GM12864 (cell line): ENCODE measurements at regions not wholly inside any gene's neighbourhood (a gene's known extent, or its start where the extent isn't known, plus 50 kb on each side); places are given as distances from the start of the nearest gene placed in this dataset.

ENCODE experiments used
- DNase-seq: peaks from one replicate; pipeline ENCODE4 v3.0.0-alpha.2; 2011; ENCODE audit warnings: low read depth
- H3K4me3 ChIP-seq: 2 replicates; pipeline ENCODE4 v1.5.1; 2011; ENCODE audit warnings: mild to moderate bottlenecking, low read depth, low read length, control low read depth
- TF ChIP-seq, protein P1 (sequence below): IDR thresholded peaks from 2 replicates; pipeline ENCODE4 v1.5.1; 2011; ENCODE audit warnings: low read depth, mild to moderate bottlenecking, moderate library complexity, low read length, control low read depth, inconsistent platforms; ENCODE audit errors: missing control alignments

DNA sequence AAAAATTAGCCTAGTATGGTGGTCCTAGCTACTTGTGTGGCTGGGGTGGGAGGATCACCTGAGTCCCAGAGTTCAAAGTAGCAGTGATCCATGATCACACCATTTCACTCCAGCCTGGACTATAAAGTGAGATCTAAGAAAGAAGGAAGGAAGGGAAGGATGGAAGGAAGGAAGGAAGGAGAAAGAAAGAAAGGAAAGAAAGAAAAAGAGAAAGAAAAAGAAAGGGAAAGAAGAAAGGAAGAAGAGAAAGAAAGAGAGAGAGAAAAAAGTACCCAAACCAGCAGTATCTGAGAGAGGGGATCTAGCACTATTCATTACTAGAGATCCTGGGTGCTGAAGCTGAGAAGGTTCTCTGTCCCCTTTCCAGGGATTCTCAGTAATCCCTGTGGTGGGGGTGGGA, 197.8 kb downstream of the CD83 start:
- H3K4me3 ChIP-seq, result no peak overlapping the region
- TF ChIP-seq, protein P1, sequence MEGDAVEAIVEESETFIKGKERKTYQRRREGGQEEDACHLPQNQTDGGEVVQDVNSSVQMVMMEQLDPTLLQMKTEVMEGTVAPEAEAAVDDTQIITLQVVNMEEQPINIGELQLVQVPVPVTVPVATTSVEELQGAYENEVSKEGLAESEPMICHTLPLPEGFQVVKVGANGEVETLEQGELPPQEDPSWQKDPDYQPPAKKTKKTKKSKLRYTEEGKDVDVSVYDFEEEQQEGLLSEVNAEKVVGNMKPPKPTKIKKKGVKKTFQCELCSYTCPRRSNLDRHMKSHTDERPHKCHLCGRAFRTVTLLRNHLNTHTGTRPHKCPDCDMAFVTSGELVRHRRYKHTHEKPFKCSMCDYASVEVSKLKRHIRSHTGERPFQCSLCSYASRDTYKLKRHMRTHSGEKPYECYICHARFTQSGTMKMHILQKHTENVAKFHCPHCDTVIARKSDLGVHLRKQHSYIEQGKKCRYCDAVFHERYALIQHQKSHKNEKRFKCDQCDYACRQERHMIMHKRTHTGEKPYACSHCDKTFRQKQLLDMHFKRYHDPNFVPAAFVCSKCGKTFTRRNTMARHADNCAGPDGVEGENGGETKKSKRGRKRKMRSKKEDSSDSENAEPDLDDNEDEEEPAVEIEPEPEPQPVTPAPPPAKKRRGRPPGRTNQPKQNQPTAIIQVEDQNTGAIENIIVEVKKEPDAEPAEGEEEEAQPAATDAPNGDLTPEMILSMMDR, result no peak
- DNase-seq, result no peak

DNA sequence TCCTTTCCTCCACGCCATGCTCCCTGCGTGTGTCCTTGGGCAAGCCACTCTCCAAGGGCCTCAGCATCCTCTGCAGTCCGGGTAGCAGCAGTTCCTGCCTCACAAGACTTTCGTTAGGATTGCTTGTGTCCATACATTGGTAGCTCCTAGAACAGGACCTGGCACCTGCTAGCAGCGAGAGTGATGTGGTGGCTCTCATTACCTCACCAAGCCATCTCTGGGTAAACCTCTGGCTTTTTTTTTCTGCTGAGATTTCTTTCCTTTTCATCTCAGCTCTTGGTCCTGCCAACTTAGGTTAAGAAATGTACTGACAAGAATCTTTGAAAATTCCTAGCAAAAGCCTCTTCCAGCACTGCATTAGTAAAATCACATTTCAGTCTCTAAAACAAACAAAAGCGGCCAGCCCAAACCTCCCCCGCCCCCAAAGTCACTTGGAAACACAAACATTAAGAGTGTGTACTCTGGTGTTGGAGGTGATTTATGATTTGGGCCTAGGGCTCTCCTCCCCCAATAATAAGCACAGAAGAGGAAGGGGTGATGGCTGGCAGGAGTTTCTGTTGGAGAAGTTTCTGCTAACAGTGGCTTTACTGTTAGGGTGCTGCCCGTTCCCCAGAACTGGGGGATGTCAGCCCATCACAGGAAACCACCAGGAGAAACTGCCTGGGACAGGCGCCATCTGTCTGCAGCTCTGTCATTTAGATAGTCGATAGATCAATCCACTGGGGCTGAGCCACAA, 199.2 kb downstream of the CD83 start:
- no peak overlapping the region for H3K4me3 ChIP-seq
- TF ChIP-seq, protein P1, result peak; percentile 19
- no peak for DNase-seq

DNA sequence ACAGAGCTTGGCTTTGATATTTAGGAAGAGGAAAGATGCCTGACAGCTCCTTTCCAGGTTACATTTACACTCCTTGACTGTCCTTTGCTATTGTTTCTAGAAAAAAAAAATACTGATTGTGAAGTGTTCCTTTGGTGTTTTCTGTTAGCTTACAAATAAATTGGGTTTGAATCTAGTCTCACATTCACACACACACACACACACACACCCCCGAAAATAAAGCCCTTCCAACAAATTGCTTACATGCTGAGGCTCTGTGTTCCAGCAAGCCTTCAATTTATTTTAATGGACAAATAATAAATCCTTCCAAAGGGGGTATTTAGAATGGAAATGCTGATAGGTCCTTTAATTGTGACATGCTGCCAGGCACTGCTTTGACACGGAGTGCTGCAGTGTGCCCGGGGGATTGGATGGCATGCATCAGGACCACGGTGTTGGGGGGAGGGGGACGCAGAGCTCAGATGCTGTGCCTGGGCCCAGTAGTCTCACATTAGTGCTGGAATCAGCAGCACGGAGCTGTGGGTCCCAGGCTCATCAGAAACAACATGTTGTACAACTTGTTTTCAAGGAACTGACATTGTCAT, 199.9 kb downstream of the CD83 start:
- TF ChIP-seq, protein P1, result no peak
- H3K4me3 ChIP-seq, result no peak overlapping the region
- DNase-seq, result no peak

DNA sequence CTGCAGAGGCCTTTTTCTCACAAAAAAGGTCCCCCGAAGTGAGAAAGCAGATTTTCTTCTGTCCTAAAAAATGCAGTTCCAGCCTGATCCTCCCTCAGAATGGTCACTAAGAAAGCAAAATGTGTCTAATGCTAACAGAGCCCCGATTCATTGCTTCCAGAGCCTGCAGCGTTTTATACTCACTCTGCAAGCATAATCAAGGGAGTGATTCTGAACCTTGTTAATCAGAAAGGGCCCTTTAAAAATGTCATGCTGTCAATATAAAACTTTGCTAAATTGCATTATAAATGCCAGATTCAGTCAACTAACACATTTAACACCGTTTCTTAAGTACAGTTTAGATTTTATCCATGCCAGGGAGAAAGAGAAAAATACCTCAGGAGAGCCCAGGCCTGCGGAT, 202.8 kb downstream of the CD83 start:
- H3K4me3 ChIP-seq, result no peak overlapping the region
- DNase-seq, result no peak
- TF ChIP-seq, protein P1, result no peak

DNA sequence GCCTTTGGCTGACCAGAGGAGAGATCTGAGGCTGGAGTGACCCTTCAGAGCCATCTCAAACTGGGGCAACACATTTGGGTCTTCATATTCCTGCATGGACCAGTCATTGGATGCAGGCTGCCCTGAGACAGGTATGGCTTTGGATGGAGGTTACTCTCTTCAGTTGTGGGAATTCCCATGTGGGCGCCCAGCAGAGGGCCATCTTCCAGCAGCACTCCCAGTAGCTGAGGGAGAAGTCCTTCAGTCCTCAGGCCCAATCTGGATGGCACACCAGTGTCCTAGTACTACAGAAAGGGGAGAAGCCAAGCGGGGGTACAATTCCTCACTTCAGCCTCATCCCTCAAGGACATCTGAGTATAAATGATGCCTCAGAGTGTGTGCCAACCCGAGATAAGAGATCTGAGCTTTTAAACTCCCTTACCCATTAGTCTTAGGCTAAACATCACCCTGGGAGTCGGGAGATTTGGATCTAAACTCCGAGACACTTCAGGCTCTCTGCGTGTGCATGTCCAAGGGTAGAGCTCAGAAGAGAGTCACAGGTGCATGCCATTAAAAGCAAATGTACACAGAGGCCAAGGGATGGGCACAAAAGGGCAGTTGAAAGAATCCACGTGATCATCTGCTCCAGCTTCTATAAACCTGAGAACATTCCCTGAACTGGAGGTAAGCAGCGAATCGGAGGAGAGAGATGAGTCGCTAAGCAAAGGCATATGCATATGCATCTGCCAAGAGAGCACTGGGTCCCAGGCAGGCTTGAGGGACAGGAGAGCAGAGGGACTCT, 204.6 kb downstream of the CD83 start:
- TF ChIP-seq, protein P1, result no peak

DNA sequence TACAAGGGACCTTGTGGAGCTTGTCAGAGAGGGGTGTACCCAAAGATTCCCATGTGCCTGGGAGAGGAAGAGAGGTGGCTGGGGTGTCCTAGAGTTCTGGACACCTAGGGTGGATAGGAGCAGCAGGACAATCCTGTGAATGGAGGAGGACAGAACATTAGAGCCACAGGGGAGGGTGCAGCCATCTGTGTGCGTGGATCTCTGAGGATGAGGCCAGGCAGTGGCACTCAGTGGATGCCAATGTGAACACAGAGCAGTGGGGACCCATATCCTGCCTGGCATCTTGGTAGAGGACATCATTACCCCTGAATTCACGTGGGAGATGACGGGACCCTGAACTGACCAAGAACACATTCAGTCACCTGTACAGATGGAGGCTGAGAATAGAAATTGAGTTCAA, 205.3 kb downstream of the CD83 start:
- no peak overlapping the region for H3K4me3 ChIP-seq
- DNase-seq, result no peak
- TF ChIP-seq, protein P1, result no peak

More for the DNA sequence above, 204.6 kb downstream of the CD83 start:
- H3K4me3 ChIP-seq, result no peak overlapping the region
- DNase-seq, result no peak
